ENCODE measurements at regions not wholly inside any gene's neighbourhood (a gene's known extent, or its start where the extent isn't known, plus 50 kb on each side); places are given as distances from the start of the nearest gene placed in this dataset.

DNA sequence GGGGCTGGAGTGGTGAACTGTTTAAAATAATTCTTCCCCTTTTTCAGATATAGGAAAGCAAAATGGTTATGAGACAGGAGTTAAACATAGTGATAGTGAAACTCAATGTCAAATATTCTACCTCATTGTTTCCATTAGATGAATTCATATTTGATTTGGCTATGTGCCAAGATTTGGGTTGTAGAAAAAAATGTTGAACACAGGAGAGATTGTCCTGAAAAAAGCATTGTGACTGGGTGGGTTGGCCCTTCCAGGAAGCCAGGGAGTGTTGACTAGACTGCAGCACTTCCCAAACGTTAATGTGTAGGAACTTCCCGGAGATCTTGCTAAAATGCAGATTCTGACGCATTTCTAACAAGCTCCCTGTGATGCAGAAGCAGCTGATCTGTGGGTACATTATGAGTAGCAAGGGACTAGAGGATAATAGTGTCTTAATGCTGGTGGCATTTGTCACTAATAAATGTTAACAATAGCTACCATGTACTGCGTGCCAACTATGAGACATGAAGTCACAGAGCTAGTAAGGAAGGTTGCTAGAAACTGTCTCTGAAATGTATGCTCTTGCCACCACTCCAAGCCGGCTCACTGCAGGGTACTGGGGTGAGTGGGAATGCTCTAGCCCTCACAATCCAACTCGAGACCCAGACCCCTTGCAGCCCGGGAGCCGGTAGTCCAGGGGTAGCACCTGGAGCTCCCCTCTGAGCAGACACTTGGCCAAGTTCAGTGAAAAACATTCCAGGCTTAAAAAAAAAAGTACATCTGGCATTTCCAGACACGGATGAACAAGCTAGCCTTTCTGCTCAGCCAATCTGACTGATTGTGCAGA lies 120.6 kb downstream of the CD47 start:
- TF ChIP-seq, protein P1, sequence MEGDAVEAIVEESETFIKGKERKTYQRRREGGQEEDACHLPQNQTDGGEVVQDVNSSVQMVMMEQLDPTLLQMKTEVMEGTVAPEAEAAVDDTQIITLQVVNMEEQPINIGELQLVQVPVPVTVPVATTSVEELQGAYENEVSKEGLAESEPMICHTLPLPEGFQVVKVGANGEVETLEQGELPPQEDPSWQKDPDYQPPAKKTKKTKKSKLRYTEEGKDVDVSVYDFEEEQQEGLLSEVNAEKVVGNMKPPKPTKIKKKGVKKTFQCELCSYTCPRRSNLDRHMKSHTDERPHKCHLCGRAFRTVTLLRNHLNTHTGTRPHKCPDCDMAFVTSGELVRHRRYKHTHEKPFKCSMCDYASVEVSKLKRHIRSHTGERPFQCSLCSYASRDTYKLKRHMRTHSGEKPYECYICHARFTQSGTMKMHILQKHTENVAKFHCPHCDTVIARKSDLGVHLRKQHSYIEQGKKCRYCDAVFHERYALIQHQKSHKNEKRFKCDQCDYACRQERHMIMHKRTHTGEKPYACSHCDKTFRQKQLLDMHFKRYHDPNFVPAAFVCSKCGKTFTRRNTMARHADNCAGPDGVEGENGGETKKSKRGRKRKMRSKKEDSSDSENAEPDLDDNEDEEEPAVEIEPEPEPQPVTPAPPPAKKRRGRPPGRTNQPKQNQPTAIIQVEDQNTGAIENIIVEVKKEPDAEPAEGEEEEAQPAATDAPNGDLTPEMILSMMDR (conservative IDR thresholded peaks at IDR 0.05; ENCODE audit: low read length): no peak
- TF ChIP-seq EZH2phosphoT487 (IDR thresholded peaks at IDR 0.05; ENCODE audit: borderline replicate concordance): no peak
